ENCODE measurements at regions not wholly inside any gene's neighbourhood (a gene's known extent, or its start where the extent isn't known, plus 50 kb on each side); places are given as distances from the start of the nearest gene placed in this dataset.

GRCh38 chr4:24096603-24097002, 206.8 kb upstream of the PPARGC1A start:
- H3K9ac ChIP-seq (ENCODE audit: low read length): no peak overlapping the region
- H3K4me1 ChIP-seq (ENCODE audit: control insufficient read depth, insufficient read depth, low read length): no peaks in the 10 kb centered on the region
- no peaks in the 10 kb centered on the region for H3K9me3 ChIP-seq (ENCODE audit: control insufficient read depth, low read length)
- H3K36me3 ChIP-seq (ENCODE audit: control insufficient read depth, insufficient read depth, low read length): no peaks in the 10 kb centered on the region
- no peak overlapping the region for H3K4me3 ChIP-seq (ENCODE audit: low read length)
- no peaks in the 10 kb centered on the region for H3K27me3 ChIP-seq (ENCODE audit: control insufficient read depth, insufficient read depth, low read length)

GRCh38 chr4:24094726-24095125, 204.9 kb upstream of the PPARGC1A start:
- Histone ChIP-seq H3K4me1 (ENCODE audit: control insufficient read depth, insufficient read depth, low read length) (no peaks in the 10 kb centered on the region), H3K36me3 (ENCODE audit: control insufficient read depth, insufficient read depth, low read length) (no peaks in the 10 kb centered on the region), H3K9me3 (ENCODE audit: control insufficient read depth, low read length) (no peaks in the 10 kb centered on the region), H3K9ac (ENCODE audit: low read length) (no peak overlapping the region), H3K4me3 (ENCODE audit: low read length) (no peak overlapping the region), H3K27me3 (ENCODE audit: control insufficient read depth, insufficient read depth, low read length) (no peaks in the 10 kb centered on the region)

GRCh38 chr4:24093446-24093845, 203.6 kb upstream of the PPARGC1A start:
- Histone ChIP-seq H3K4me1 (ENCODE audit: control insufficient read depth, insufficient read depth, low read length) (no peaks in the 10 kb centered on the region), H3K36me3 (ENCODE audit: control insufficient read depth, insufficient read depth, low read length) (no peaks in the 10 kb centered on the region), H3K9ac (ENCODE audit: low read length) (no peak overlapping the region), H3K9me3 (ENCODE audit: control insufficient read depth, low read length) (no peaks in the 10 kb centered on the region), H3K27me3 (ENCODE audit: control insufficient read depth, insufficient read depth, low read length) (no peaks in the 10 kb centered on the region), H3K4me3 (ENCODE audit: low read length) (no peak overlapping the region)

DNA sequence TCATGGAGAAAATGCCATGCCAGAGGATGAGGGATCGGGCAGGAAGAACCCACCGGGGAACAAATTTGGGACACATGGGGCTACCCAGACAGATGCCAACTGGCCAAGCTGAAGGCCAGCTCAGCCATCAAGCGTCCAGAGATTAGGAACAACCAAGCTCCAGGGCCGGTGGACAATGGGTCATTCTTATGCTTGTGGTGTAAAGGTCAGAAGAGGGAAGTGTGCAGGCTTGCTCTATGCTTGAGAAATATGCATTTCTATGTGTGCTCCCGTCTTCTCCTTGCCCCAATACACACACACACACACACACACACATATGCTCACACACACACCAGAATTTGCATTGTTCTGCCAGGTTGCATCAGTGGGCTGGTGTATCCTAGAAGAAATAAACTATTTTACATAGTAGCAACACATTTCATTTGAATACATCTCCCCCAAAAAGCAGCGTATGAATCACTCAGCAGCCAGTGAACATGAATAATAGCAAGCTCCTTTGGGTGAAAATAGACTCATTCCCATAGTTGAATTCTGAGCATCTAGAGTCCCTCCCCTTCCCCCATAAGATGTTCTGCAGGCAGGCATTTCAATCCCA, 201.9 kb upstream of the PPARGC1A start:
- H3K4me1 ChIP-seq (ENCODE audit: control insufficient read depth, insufficient read depth, low read length): no peaks in the 10 kb centered on the region

GRCh38 chr4:24089851-24090534, 200.1 kb upstream of the PPARGC1A start:
- no peaks in the 10 kb centered on the region for H3K9me3 ChIP-seq (ENCODE audit: control insufficient read depth, low read length)
- no peaks in the 10 kb centered on the region for H3K27me3 ChIP-seq (ENCODE audit: control insufficient read depth, insufficient read depth, low read length)
- no peak overlapping the region for H3K4me3 ChIP-seq (ENCODE audit: low read length)
- no peaks in the 10 kb centered on the region for H3K4me1 ChIP-seq (ENCODE audit: control insufficient read depth, insufficient read depth, low read length)
- no peak overlapping the region for H3K9ac ChIP-seq (ENCODE audit: low read length)
- H3K36me3 ChIP-seq (ENCODE audit: control insufficient read depth, insufficient read depth, low read length): no peaks in the 10 kb centered on the region

More for the DNA sequence above, 201.9 kb upstream of the PPARGC1A start:
- H3K4me3 ChIP-seq (ENCODE audit: low read length): no peak overlapping the region
- no peaks in the 10 kb centered on the region for H3K36me3 ChIP-seq (ENCODE audit: control insufficient read depth, insufficient read depth, low read length)
- H3K9me3 ChIP-seq (ENCODE audit: control insufficient read depth, low read length): no peaks in the 10 kb centered on the region
- H3K9ac ChIP-seq (ENCODE audit: low read length): no peak overlapping the region
- H3K27me3 ChIP-seq (ENCODE audit: control insufficient read depth, insufficient read depth, low read length): no peaks in the 10 kb centered on the region

GRCh38 chr4:24080871-24081270, 191.0 kb upstream of the PPARGC1A start:
- no peaks in the 10 kb centered on the region for H3K4me1 ChIP-seq (ENCODE audit: control insufficient read depth, insufficient read depth, low read length)
- no peak overlapping the region for H3K4me3 ChIP-seq (ENCODE audit: low read length)
- no peaks in the 10 kb centered on the region for H3K36me3 ChIP-seq (ENCODE audit: control insufficient read depth, insufficient read depth, low read length)
- no peak overlapping the region for H3K9ac ChIP-seq (ENCODE audit: low read length)
- H3K9me3 ChIP-seq (ENCODE audit: control insufficient read depth, low read length): no peaks in the 10 kb centered on the region
- no peaks in the 10 kb centered on the region for H3K27me3 ChIP-seq (ENCODE audit: control insufficient read depth, insufficient read depth, low read length)

- Histone ChIP-seq H3K9me3 (ENCODE audit: control insufficient read depth, low read length) (no peaks in the 10 kb centered on the region), H3K36me3 (ENCODE audit: control insufficient read depth, insufficient read depth, low read length) (no peaks in the 10 kb centered on the region)
Observed at GRCh38 chr4:24078347-24078962, 188.6 kb upstream of the PPARGC1A start.

GRCh38 chr4:24076811-24077210, 187.0 kb upstream of the PPARGC1A start:
- H3K27me3 ChIP-seq (ENCODE audit: control insufficient read depth, insufficient read depth, low read length): no peaks in the 10 kb centered on the region
- H3K36me3 ChIP-seq (ENCODE audit: control insufficient read depth, insufficient read depth, low read length): no peaks in the 10 kb centered on the region
- H3K9ac ChIP-seq (ENCODE audit: low read length): no peak overlapping the region
- no peak overlapping the region for H3K4me3 ChIP-seq (ENCODE audit: low read length)
- H3K9me3 ChIP-seq (ENCODE audit: control insufficient read depth, low read length): no peaks in the 10 kb centered on the region
- no peaks in the 10 kb centered on the region for H3K4me1 ChIP-seq (ENCODE audit: control insufficient read depth, insufficient read depth, low read length)

More at GRCh38 chr4:24078347-24078962, 188.6 kb upstream of the PPARGC1A start:
- H3K27me3 ChIP-seq (ENCODE audit: control insufficient read depth, insufficient read depth, low read length): no peaks in the 10 kb centered on the region
- H3K4me1 ChIP-seq (ENCODE audit: control insufficient read depth, insufficient read depth, low read length): no peaks in the 10 kb centered on the region
- no peak overlapping the region for H3K9ac ChIP-seq (ENCODE audit: low read length)
- no peak overlapping the region for H3K4me3 ChIP-seq (ENCODE audit: low read length)

DNA sequence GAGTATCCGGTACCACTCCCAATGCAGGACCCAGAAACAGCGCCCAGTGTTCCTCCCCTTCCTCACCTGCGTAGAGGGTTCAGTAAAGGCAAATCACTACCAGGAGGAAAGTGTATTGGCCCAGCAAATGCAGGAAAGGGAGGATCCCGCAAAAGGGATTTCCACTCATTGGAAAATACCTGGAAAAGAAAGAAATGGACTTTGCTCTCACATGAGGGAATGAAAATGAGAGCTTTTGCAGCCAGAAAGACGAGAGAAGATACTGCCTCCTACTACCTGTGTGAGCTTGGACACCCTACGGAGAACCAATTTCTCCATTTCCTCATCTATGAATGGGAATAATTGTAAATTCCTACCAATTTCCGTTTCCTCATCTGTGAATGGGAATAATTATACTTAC, 184.1 kb upstream of the PPARGC1A start:
- Histone ChIP-seq H3K9me3 (ENCODE audit: control insufficient read depth, low read length) (no peaks in the 10 kb centered on the region), H3K4me1 (ENCODE audit: control insufficient read depth, insufficient read depth, low read length) (no peaks in the 10 kb centered on the region), H3K36me3 (ENCODE audit: control insufficient read depth, insufficient read depth, low read length) (no peaks in the 10 kb centered on the region), H3K9ac (ENCODE audit: low read length) (no peak overlapping the region), H3K4me3 (ENCODE audit: low read length) (no peak overlapping the region), H3K27me3 (ENCODE audit: control insufficient read depth, insufficient read depth, low read length) (no peaks in the 10 kb centered on the region)

DNA sequence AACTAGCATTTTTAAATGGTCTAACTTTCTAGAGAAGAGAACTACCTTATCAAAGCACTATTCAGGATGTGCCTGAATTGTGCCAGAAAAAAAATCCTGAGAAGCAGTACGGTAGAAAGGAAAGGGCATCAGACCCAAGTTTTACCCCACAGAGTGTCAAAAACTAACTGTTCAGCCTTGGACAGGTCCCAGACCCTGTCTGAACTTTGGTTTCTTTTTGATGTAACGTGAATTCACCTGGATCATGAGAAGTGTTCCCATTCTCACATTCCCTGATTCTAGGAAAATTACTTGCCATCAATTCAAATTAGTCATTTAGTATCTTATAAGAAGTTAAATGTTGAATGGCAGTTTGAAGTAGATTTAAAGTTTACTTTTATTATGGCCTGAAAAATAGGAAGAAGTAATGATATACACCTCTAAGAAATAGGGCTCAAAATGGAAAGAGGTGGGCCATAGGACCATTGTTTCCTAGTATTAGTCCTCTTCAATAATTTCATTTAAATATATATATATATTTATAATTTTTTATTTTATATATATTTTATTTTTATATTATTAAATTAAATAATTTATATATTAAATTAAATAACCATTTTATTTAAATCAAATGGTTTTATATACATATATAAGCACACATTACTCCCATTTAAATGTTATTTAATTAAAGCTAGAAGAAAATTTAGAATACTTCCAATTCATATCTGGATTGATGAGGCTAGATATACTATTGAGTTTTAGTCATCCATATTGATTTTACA, 181.9 kb upstream of the PPARGC1A start:
- Histone ChIP-seq H3K4me3 (ENCODE audit: low read length) (no peak overlapping the region), H3K4me1 (ENCODE audit: control insufficient read depth, insufficient read depth, low read length) (no peaks in the 10 kb centered on the region), H3K36me3 (ENCODE audit: control insufficient read depth, insufficient read depth, low read length) (no peaks in the 10 kb centered on the region), H3K9me3 (ENCODE audit: control insufficient read depth, low read length) (no peaks in the 10 kb centered on the region), H3K9ac (ENCODE audit: low read length) (no peak overlapping the region), H3K27me3 (ENCODE audit: control insufficient read depth, insufficient read depth, low read length) (no peaks in the 10 kb centered on the region)

GRCh38 chr4:24070117-24070516, 180.3 kb upstream of the PPARGC1A start:
- Histone ChIP-seq H3K9ac (ENCODE audit: low read length) (no peak overlapping the region), H3K9me3 (ENCODE audit: control insufficient read depth, low read length) (no peaks in the 10 kb centered on the region), H3K27me3 (ENCODE audit: control insufficient read depth, insufficient read depth, low read length) (no peaks in the 10 kb centered on the region)

More at GRCh38 chr4:24070117-24070516, 180.3 kb upstream of the PPARGC1A start:
- Histone ChIP-seq H3K36me3 (ENCODE audit: control insufficient read depth, insufficient read depth, low read length) (no peaks in the 10 kb centered on the region), H3K4me1 (ENCODE audit: control insufficient read depth, insufficient read depth, low read length) (no peaks in the 10 kb centered on the region), H3K4me3 (ENCODE audit: low read length) (no peak overlapping the region)

Data from mucosa of stomach (tissue), 1 donor.